ENCODE measurements at regions not wholly inside any gene's neighbourhood (a gene's known extent, or its start where the extent isn't known, plus 50 kb on each side); places are given as distances from the start of the nearest gene placed in this dataset.

DNA sequence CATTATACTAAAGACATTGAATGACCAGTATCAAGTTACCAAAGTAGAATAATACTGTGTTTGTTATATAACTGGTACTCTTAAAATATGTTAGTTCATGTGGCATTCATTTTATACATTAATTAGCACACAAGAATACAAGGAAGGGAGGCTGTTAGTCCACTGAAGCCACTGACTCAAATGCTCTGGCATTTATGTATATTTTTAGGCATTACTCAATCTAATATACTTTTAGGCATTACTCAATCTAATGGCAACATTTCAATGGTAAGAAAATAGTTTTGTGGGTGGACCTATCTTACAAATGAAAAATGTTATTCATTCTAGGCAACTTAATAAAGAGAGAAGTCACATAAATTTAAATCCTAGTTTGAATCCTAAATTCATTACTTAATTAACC is 874.4 kb upstream of the USP15 start:
- Histone ChIP-seq H3K27me3 (ENCODE audit: control insufficient read depth, insufficient read depth, low read length) (no peaks in the 10 kb centered on the region), H3K9ac (ENCODE audit: low read depth, low read length) (no peak overlapping the region), H3K4me3 (ENCODE audit: low read length) (no peak overlapping the region), H3K4me2 (ENCODE audit: low read length) (no peak overlapping the region), H3K36me3 (ENCODE audit: insufficient read depth, low read length) (no peaks in the 10 kb centered on the region), H3K4me1 (ENCODE audit: control insufficient read depth, insufficient read depth, low read length) (no peaks in the 10 kb centered on the region), H3K9me3 (replicated peaks; ENCODE audit: low read length) (peaks cover 6% of the 10 kb centered on the region)

DNA sequence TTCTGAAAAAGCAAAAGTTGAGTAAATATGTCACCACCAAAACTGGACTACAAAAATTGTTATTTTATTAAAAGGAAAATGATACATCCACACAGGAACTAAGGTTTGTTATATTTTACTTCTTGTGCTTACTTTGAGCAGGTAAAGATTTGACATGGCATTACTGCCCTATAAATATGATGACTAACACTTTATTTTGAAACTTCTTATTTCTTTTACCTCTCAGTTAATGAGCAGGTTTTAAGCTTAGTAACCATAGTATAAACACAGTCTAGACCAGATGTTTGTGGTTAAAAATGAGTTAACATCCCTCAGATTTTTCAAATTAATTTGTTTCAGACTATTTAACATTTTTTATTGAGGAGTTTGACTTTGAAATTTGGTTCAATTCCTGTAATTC is 862.5 kb upstream of the USP15 start:
- no peaks in the 10 kb centered on the region for H3K9me3 ChIP-seq (replicated peaks; ENCODE audit: low read length)
- H3K4me3 ChIP-seq (ENCODE audit: low read length): no peak overlapping the region
- H3K36me3 ChIP-seq (ENCODE audit: insufficient read depth, low read length): no peaks in the 10 kb centered on the region
- H3K9ac ChIP-seq (ENCODE audit: low read depth, low read length): no peak overlapping the region
- H3K27me3 ChIP-seq (ENCODE audit: control insufficient read depth, insufficient read depth, low read length): no peaks in the 10 kb centered on the region
- no peaks in the 10 kb centered on the region for H3K4me1 ChIP-seq (ENCODE audit: control insufficient read depth, insufficient read depth, low read length)
- H3K4me2 ChIP-seq (ENCODE audit: low read length): no peak overlapping the region

DNA sequence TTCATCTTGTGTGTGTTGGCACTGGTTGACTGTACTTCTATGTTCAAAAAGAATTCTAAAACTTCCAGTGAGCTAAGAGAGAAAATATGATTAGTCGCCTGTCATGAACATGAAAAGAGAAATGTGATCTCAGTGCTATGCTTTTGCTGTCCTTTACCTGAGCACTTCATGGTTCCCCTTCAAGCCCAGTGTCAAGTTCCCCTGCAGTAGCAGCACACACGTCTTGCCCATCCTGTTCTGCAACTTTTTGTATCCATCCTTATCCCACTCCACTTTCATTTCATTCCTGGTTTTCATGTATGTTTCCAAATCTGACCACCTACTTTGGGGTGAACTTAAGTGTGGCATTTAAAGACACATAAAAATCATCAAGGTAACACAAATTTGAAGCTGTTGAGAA is 848.0 kb upstream of the USP15 start:
- Histone ChIP-seq H3K36me3 (ENCODE audit: insufficient read depth, low read length) (no peaks in the 10 kb centered on the region), H3K9me3 (replicated peaks; ENCODE audit: low read length) (no peaks in the 10 kb centered on the region), H3K4me2 (ENCODE audit: low read length) (no peak overlapping the region)

DNA sequence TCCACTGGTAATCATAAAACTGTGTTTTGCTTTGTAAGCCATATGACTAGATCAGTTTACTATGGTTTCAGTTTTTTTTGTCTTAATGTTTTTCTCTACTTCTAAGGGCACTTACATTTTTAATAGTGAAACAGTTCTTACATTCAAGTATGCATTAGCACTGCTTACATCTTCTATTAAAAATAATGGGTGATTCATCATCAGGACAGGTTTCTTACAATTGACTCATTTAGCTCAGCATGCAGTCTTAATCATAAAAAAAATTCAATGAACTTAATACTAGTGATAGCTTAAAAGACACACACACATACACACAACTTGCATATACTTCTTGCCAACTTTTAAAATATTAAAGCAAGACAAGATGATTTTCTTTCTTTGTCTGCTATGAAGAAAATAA is 845.7 kb upstream of the USP15 start:
- Histone ChIP-seq H3K9ac (ENCODE audit: low read depth, low read length) (no peak overlapping the region), H3K4me2 (ENCODE audit: low read length) (no peak overlapping the region), H3K27me3 (ENCODE audit: control insufficient read depth, insufficient read depth, low read length) (no peaks in the 10 kb centered on the region), H3K4me1 (ENCODE audit: control insufficient read depth, insufficient read depth, low read length) (no peaks in the 10 kb centered on the region), H3K4me3 (ENCODE audit: low read length) (no peak overlapping the region), H3K9me3 (replicated peaks; ENCODE audit: low read length) (no peaks in the 10 kb centered on the region), H3K36me3 (ENCODE audit: insufficient read depth, low read length) (no peaks in the 10 kb centered on the region)

More for the DNA sequence above, 848.0 kb upstream of the USP15 start:
- H3K27me3 ChIP-seq (ENCODE audit: control insufficient read depth, insufficient read depth, low read length): no peaks in the 10 kb centered on the region
- no peak overlapping the region for H3K4me3 ChIP-seq (ENCODE audit: low read length)
- H3K9ac ChIP-seq (ENCODE audit: low read depth, low read length): no peak overlapping the region
- H3K4me1 ChIP-seq (ENCODE audit: control insufficient read depth, insufficient read depth, low read length): no peaks in the 10 kb centered on the region

DNA sequence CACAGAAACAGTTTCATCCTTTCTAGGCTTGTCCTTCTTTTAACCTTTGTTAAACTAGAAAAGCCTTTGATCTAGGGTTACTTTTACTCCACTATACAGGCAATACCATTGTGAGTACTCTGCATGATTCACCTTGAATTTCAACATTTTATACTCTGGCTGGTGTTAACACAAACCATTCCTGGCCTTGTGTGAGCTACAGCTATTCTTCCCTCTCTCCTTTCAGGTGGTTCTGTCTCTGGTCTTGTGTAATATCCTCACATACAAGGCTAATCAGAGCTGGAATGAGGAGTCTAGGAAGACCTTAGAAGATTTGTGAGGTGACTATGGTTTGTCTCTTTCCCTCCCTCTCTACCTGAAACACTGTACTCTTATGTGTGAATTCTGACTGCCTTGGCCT is 837.4 kb upstream of the USP15 start:
- Histone ChIP-seq H3K4me3 (ENCODE audit: low read length) (no peak overlapping the region), H3K4me1 (ENCODE audit: control insufficient read depth, insufficient read depth, low read length) (no peaks in the 10 kb centered on the region), H3K36me3 (ENCODE audit: insufficient read depth, low read length) (no peaks in the 10 kb centered on the region), H3K9me3 (replicated peaks; ENCODE audit: low read length) (peaks cover 4% of the 10 kb centered on the region), H3K4me2 (ENCODE audit: low read length) (no peak overlapping the region), H3K9ac (ENCODE audit: low read depth, low read length) (no peak overlapping the region), H3K27me3 (ENCODE audit: control insufficient read depth, insufficient read depth, low read length) (no peaks in the 10 kb centered on the region)

DNA sequence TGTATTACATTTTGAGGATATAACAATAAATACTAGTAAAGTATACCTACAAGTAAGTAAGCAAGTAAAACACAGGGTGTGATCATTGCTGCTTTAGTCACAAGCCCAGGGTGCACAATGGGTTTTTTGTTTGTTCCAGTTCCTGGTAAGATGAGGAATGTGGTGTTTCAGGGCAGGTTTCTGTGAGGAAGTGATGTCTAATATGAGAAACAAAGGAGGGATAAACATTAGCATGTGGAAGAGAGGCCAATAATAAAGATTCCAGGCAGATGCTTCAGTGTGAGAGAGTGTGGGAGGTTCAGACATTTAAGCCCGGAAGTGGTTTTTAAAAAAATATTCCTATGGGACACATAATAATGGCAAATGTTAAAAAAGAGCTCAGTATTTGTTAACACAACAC is 808.1 kb upstream of the USP15 start:
- no peaks in the 10 kb centered on the region for H3K36me3 ChIP-seq (ENCODE audit: insufficient read depth, low read length)
- H3K4me3 ChIP-seq (ENCODE audit: low read length): no peak overlapping the region
- H3K9me3 ChIP-seq (replicated peaks; ENCODE audit: low read length): no peaks in the 10 kb centered on the region
- no peak overlapping the region for H3K4me2 ChIP-seq (ENCODE audit: low read length)
- H3K4me1 ChIP-seq (ENCODE audit: control insufficient read depth, insufficient read depth, low read length): no peaks in the 10 kb centered on the region
- H3K27me3 ChIP-seq (ENCODE audit: control insufficient read depth, insufficient read depth, low read length): no peaks in the 10 kb centered on the region
- H3K9ac ChIP-seq (ENCODE audit: low read depth, low read length): no peak overlapping the region

DNA sequence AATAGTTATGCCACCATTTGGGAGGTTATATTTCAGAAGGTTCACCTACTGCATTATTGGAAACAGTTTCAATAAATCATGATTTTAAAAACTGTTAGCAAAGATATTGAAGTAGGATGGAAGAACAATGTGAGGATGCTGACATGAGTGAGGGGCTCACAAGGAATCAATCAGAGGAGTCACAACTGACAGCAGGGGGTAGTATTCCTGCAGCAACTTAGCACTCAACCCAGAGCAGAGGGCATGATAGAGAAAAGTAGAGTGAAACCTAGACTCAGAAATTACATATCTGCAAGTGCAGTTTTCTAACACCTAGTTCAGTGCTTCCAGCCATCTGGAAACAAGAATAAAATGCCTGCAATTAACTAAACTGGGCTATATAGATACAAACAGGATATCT is 772.5 kb upstream of the USP15 start:
- Histone ChIP-seq H3K27me3 (ENCODE audit: control insufficient read depth, insufficient read depth, low read length) (no peaks in the 10 kb centered on the region), H3K4me2 (ENCODE audit: low read length) (no peak overlapping the region), H3K4me3 (ENCODE audit: low read length) (no peak overlapping the region), H3K4me1 (ENCODE audit: control insufficient read depth, insufficient read depth, low read length) (no peaks in the 10 kb centered on the region), H3K9me3 (replicated peaks; ENCODE audit: low read length) (no peaks in the 10 kb centered on the region), H3K9ac (ENCODE audit: low read depth, low read length) (no peak overlapping the region), H3K36me3 (ENCODE audit: insufficient read depth, low read length) (no peaks in the 10 kb centered on the region)

DNA sequence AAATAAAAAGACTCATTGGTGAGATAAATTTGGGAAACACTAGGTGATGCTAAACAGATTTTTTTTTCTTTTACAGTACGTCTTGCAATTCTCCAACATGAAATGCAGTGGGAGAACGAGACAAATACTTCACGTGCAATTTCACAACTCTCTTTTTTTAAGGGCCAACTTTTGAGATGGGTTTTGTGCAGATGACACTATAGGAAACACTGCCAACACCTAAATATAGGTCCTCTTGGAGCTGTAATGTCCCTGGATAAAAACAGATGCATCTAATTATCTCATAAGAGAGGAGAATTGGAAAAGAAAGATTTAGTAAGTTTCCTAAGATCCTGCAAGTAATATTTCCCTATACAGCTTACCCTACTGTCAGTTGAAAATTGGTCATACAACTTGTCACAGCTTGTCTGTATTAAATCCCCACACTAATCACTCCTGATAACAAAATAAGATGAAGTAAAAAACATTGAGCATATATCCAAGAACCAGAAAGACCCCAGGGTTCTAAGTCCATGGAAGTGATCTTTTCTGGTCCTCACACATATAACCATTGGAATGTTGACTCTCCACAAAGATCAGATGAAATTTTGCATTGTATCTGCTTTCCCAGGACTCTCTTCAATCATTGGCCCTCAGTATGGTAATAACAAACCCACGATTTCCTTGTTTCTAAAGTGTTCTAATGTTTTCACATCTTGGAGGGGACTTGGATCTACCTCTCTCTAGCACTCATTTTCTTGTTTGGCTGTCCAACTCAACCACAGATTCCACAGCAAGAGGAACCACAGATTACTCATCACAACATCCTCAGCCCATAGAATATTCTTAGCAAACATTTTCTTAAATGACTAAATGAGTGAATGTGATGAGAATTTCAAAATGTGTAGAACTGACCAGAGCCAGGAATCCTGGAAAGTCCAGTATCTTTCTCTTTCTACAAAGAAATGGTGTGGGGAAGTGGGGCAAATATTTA is 769.4 kb upstream of the USP15 start:
- Histone ChIP-seq H3K4me2 (ENCODE audit: low read length) (no peak overlapping the region), H3K4me1 (ENCODE audit: control insufficient read depth, insufficient read depth, low read length) (no peaks in the 10 kb centered on the region), H3K36me3 (ENCODE audit: insufficient read depth, low read length) (no peaks in the 10 kb centered on the region), H3K9me3 (replicated peaks; ENCODE audit: low read length) (no peaks in the 10 kb centered on the region), H3K4me3 (ENCODE audit: low read length) (no peak overlapping the region), H3K9ac (ENCODE audit: low read depth, low read length) (no peak overlapping the region), H3K27me3 (ENCODE audit: control insufficient read depth, insufficient read depth, low read length) (no peaks in the 10 kb centered on the region)

DNA sequence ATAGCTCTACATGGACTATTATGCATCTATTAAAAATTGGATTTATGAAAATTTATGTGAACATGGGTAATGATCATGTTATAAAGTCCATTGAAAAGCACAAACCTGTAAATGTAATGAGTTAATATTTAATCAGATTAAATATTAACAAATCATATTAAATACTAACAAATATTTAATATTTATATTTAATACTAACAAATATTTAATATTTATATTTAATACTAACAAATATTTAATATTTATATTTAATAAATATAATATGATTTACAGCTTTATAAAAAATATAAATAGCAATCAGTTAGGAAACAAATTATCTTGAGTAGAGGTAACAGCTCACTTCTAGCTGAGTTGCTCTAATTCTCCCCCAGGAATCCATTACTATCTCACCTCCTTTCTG is 758.0 kb upstream of the USP15 start:
- Histone ChIP-seq H3K9ac (ENCODE audit: low read depth, low read length) (no peak overlapping the region), H3K9me3 (replicated peaks; ENCODE audit: low read length) (peaks cover 4% of the 10 kb centered on the region), H3K36me3 (ENCODE audit: insufficient read depth, low read length) (no peaks in the 10 kb centered on the region), H3K4me2 (ENCODE audit: low read length) (no peak overlapping the region), H3K27me3 (ENCODE audit: control insufficient read depth, insufficient read depth, low read length) (no peaks in the 10 kb centered on the region), H3K4me1 (ENCODE audit: control insufficient read depth, insufficient read depth, low read length) (no peaks in the 10 kb centered on the region), H3K4me3 (ENCODE audit: low read length) (no peak overlapping the region)

DNA sequence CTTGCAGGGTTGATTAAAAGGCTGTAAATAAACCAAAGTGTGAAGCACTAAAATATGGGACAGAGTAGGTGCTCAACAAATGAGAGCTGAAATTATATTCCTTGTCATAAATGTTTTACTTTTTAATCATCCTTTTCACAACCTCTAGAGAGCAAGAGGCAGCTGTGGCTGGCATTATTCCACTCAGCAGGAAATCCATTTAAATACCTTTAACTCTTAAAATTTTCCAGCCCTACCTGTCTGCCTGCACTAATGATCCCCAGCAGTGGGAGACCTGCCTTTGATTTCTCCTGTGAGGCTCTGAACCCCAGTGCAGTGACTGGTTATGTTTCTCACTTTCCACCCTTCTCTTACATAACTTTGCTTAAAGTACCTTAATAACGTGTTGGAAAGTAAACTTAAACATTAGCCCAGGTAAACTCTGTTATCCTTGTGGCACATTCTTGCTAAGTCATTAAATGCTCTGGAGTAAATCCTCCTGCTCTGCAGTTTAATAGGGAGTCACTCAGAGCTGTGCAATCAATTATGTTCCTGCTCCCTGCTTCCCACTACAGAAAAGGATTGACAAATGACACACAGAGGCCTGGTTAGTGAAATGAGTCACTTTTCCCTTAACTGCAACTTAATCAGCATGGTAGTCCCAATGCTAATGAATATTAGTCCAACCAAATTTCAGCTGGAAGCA is 755.7 kb upstream of the USP15 start:
- H3K27me3 ChIP-seq (ENCODE audit: control insufficient read depth, insufficient read depth, low read length): no peaks in the 10 kb centered on the region
- no peaks in the 10 kb centered on the region for H3K4me1 ChIP-seq (ENCODE audit: control insufficient read depth, insufficient read depth, low read length)
- peaks cover 6% of the 10 kb centered on the region for H3K9me3 ChIP-seq (replicated peaks; ENCODE audit: low read length)
- H3K4me2 ChIP-seq (ENCODE audit: low read length): no peak overlapping the region
- no peak overlapping the region for H3K4me3 ChIP-seq (ENCODE audit: low read length)
- no peaks in the 10 kb centered on the region for H3K36me3 ChIP-seq (ENCODE audit: insufficient read depth, low read length)
- no peak overlapping the region for H3K9ac ChIP-seq (ENCODE audit: low read depth, low read length)

DNA sequence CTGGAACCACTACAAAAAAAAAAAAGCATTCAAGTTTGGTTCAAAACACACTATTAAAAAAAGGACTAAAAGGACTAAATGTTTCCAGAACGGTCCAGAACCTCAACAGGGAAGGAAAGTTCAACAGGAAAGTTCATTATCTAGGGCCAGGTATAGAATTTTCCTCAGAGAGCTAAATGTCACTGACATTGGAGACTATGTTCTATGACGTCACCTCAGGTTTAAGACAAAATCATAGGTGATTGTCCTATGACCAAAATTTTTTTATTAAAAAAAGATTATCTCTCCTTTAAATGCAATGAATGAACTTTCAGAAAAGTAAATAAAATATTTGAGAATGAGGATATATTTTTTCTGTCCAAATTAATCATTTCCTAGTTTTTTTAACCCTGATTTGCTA is 746.7 kb upstream of the USP15 start:
- no peaks in the 10 kb centered on the region for H3K36me3 ChIP-seq (ENCODE audit: insufficient read depth, low read length)
- no peak overlapping the region for H3K4me2 ChIP-seq (ENCODE audit: low read length)
- no peak overlapping the region for H3K4me3 ChIP-seq (ENCODE audit: low read length)
- peaks cover 10% of the 10 kb centered on the region for H3K9me3 ChIP-seq (replicated peaks; ENCODE audit: low read length)
- no peaks in the 10 kb centered on the region for H3K27me3 ChIP-seq (ENCODE audit: control insufficient read depth, insufficient read depth, low read length)
- no peaks in the 10 kb centered on the region for H3K4me1 ChIP-seq (ENCODE audit: control insufficient read depth, insufficient read depth, low read length)
- no peak overlapping the region for H3K9ac ChIP-seq (ENCODE audit: low read depth, low read length)

DNA sequence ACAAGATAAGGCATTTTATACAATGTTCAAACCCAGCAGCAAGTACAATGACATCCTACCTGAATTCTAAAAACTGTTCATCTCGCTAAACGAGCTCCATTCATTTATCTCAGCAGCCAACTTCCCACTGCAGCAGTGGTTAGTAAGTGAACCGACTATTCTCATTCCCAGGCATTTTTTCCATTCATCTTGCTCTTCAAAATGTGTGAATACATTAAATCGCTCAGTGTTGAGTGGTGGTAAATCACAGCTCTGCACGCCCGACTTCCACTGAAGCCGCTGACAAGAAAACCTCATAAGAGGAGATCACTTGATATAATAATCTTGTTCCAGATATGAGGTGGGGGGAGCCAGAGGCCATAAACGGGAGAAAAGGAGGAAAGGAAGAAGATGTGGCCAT is 746.2 kb upstream of the USP15 start:
- Histone ChIP-seq H3K9me3 (replicated peaks; ENCODE audit: low read length) (peaks cover 8% of the 10 kb centered on the region), H3K27me3 (ENCODE audit: control insufficient read depth, insufficient read depth, low read length) (no peaks in the 10 kb centered on the region), H3K9ac (ENCODE audit: low read depth, low read length) (no peak overlapping the region), H3K36me3 (ENCODE audit: insufficient read depth, low read length) (no peaks in the 10 kb centered on the region), H3K4me2 (ENCODE audit: low read length) (no peak overlapping the region), H3K4me3 (ENCODE audit: low read length) (no peak overlapping the region), H3K4me1 (ENCODE audit: control insufficient read depth, insufficient read depth, low read length) (no peaks in the 10 kb centered on the region)
